GM18511 (cell line): ENCODE measurements at regions not wholly inside any gene's neighbourhood (a gene's known extent, or its start where the extent isn't known, plus 50 kb on each side); places are given as distances from the start of the nearest gene placed in this dataset.
"Not testable (repeated sequence)": the region's sequence is repeated elsewhere in the genome, so short reads cannot be mapped to it uniquely, and the experiment has no call there.

ENCODE experiments used
- ATAC-seq: cut with Tn5 transposase; IDR thresholded peaks from one replicate; pipeline ENCODE4 v1.9.1; 2021; ENCODE audit warnings: mild to moderate bottlenecking, moderate library complexity; ENCODE audit not compliant: unreplicated experiment

DNA sequence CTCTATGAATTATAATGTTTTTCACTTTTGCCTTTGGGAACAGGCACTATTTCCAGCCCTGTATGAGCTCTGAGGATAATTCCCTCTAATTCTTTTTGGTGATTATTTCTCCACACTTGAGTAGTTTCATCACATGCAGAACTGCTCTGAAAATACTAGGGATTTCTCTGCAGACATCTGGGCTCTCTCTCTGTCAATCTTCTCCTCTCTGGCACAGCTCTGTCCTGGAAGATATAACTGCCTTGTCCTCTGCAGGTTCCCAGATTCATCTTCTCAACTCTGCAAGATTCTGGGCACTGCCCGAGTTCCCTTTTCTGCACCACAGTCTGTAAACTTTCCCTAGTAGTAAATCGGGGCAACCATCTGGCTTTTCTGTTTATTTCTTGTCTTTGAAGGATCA lies 131.3 kb upstream of the FMN2 start:
- ATAC-seq = no peak

DNA sequence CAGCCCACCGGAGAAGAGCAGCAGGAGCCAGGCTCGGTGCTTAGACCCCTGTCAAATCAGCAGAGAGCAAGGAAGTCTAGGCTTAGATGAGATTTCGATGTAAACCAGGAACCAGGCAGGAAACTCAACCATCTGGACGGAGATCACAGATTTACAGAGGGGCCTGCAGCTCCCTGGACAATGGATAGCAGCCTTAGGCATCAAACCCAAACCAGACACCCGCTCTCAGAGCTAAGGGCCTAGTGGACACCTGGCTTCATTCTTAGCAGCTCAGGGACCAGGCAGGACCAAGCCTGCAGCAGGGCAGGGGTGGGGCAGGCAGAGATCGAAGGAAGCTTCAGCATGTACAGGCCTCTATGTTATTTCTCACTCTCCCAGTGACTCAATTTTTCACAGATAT lies 127.8 kb upstream of the FMN2 start:
- no peak for ATAC-seq

GRCh38 chr1:239976130-239976968 lies 115.3 kb upstream of the FMN2 start:
- peak; percentile 93 for ATAC-seq

DNA sequence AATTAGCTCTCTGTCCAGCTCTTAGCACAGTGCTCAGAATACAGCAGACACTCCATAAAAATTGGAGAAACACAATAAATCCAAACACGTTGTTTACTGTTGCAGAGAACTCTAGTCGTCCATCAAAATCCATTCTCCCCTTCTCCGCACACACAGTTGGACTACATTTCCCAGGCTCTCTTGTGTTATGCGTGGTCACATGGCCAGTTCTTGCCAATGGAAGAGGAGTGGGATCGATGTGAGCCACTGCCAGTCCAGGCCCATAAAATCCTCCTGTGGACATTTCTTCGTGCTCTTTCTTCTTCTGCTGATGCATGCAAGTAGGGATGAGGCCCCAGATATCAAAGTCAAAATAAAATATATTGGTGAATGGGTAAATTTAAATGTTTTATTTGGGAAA lies 114.3 kb upstream of the FMN2 start:
- ATAC-seq = no peak

GRCh38 chr1:239979456-239979855 lies 112.2 kb upstream of the FMN2 start:
- ATAC-seq = no peak

GRCh38 chr1:239982762-239983161 lies 108.9 kb upstream of the FMN2 start:
- ATAC-seq = no peak

GRCh38 chr1:239985044-239985443 lies 106.6 kb upstream of the FMN2 start:
- no peak for ATAC-seq

DNA sequence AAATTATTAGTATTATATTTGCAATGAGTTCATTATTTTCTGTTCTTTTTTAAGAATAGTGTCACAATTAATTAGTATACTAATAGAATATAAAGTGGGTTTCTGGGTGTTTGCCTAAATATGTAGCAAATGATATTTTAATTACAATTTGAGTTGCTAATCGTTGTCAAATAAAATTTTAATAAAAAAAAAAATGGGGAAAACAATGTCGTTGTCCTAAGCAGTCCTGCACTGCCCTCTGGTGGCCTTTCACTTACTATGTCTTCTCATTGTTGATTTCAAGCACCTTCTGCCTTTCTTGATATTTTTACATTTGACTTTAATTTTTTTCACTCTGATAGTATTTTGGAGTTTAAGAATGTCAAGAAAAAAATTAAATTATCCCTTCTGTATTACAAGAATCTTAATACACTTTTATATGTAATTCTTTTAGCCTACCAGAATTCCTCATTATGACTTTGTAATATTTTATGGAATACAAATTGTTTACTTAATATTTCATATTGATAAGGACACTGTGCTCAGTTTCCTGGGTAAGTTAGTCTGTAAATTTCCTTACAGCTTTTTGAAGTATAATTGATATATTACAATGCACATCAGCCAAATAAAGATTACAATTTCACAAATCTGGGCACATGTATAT lies 104.5 kb upstream of the FMN2 start:
- no peak for ATAC-seq

DNA sequence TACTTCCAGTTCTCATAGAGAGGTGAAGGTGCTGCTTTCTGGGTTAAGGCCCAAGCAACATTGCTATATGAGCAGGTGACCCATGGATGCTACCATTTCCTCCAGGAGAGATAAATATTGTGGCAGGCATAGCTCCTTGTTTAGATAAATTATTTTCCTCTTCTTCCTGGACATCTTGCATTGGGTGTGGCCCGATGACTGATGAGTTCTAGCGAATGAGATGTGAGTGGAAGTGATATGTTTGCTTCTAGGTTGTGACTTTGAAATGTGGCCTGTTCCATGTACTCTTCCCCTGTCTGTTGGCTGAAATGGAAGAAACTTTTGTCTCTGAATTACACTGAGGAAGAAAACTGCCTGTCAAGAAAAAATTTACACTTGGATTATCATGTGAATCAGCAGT lies 101.7 kb upstream of the FMN2 start:
- ATAC-seq = no peak

DNA sequence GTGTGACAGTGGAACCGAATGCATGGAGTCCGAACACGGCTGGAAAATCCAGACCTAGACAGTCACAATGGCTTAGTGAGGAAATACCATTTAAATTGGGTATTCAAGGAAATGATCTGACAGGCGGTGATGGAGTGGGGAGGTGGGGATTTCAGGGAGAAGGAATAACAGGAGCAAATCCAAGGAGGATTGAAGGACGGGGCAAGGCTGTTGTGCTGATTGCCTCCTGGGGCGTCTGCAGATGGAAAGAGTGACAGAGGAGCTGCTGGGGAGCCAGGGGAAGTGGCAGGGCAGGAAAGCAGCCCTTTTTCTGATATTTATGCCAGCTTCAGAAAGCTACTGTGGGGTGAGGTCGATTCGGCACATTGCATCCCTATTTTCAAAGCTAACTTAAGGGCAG lies 99.1 kb upstream of the FMN2 start:
- not testable (repeated sequence) for ATAC-seq

- no peak for ATAC-seq
Measured at GRCh38 chr1:239993366-239993765, 98.3 kb upstream of the FMN2 start.

- no peak for ATAC-seq
Measured at GRCh38 chr1:239995281-239995680, 96.4 kb upstream of the FMN2 start.

- ATAC-seq = no peak
Measured at GRCh38 chr1:239997160-239997514, 94.5 kb upstream of the FMN2 start.

DNA sequence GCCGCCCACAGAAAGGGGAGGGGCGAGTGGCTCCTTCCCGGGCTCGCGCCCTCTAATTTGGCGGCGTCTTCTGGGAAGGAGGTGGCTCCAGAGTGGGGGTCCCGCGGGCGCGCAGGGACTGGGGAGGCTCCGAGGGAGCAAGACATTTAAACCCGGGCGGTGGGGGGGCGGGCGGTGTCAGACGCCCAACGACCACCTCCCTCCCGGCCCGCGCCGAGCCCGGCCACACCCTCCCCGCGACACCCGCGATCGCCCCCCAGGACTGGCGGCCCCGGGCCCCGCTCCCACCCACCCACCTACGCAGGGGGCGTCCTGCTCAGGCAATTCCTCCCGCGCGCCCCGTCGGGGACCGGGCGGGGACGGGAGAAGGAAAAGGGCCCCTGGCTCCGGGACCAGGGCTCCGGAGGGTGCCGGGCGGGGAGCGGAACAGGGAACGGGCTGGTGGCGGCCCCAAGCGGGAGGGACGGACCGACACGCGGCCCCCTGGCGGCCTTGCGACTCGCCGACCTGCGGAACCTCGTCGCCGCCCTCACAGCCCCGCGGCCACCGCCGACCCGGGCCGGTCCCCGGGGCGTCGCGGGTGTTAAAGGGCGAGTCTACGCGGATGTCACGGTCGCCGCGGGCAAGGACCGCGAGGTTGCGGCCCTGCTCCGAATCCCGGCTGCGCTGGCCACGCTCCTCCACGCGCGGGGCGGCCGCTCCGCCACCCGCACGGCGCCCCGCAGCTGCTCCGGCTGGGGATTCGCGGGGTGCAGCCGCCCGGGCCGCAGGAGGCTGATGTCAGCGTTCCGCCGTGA lies 94.0 kb upstream of the FMN2 start:
- ATAC-seq = no peak

GRCh38 chr1:239998312-239998649 lies 93.4 kb upstream of the FMN2 start:
- no peak for ATAC-seq

- no peak for ATAC-seq
Measured at GRCh38 chr1:239999170-239999569, 92.5 kb upstream of the FMN2 start.

DNA sequence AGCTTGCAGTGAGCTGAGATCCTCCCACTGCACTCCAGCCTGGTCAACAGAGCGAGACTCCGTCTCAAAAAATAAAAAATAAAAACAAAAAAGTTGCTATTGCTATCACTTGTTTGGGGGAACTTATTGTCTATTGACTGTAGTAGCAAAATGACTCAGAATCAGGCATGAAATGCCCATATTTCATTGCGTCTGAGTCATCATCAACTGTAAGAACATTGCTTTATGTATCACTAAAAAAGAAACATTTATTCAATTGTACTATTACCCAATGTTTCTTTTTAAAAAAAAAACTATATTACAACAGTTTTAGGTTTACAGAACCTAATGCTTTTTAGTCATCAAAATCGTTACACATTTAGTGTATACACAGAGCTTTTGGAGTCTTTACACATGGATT lies 91.0 kb upstream of the FMN2 start:
- no peak for ATAC-seq

- ATAC-seq = no peak
Measured at GRCh38 chr1:240001177-240001740, 90.4 kb upstream of the FMN2 start.

DNA sequence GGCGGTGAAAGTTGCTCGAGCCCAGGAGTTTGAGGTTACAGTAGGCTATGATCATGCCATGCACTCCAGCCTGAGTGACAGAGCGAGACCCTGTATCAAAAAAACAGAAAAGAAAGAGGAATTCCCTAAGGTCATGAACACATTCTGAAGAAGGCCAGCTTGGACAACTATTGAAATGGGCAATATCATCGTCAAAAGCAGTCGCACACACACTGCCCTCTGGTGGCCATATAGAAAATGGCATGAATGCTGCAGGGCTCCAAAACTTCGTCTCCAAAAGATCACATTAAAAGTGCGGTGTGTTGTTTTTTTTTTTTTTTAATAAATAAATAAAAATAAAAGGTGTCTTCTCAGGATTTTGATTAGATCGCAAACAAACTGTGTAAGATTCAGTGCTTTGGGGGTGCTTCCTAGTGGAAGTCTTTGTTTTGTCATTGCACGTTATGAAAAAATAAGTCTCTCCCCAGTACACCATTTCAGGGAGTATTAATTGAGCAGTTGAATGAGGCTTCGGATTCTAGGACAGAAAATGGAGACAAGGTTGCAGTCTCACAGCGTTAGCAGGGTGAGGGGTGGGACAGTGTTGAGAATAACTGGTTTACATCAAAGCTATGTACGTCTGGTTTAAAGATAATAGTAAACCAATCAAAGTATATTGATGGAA lies 87.5 kb upstream of the FMN2 start:
- no peak for ATAC-seq

DNA sequence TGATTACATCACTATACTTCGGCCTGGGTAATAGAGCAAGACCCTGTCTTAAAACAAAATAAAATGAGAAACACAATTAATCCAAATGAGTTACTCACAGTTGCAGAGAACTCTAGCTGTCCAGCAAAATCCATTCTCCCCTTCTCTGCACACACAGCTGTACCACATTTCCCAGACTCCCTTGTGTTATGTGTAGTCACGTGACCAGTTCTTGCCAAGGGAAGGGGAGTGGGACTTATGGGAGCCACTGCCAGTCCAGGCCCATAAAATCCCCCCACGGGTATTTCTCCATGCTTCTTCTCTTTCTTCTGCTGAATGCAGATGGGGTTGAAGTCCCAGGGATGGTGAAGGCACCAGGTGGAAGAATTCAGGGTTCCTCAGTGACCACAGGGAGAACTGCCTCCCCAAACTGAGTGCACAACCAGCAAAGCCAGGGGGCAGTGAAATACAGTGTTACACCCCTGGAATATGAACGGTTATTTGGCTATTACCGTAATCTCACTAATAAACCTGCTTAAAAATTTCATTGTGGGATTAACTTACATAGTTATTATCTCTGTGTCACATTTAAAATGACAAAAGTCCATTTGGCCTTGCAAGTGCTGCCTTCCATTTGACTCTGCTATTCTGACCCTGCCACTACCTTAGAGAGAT lies 85.6 kb upstream of the FMN2 start:
- no peak for ATAC-seq

DNA sequence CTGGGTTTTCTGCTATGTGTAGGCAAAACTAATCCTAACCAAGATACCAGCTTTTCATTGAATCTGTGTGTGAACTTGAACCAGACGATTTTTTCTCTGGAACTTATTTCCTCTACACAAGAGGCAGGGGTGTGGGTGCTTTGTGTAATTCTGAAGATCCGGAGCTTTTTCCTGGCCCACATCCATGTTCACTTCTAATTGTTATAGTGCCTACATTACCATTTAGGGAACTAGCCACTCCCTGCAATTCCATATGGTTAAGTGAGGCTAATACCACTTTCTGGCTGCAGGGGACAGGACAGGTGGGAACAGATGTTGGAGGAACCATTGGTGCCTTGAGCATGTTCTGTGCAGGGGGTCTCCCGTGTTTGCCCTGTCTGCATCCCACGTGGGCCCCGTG lies 83.4 kb upstream of the FMN2 start:
- no peak for ATAC-seq
